ENCODE measurements at regions not wholly inside any gene's neighbourhood (a gene's known extent, or its start where the extent isn't known, plus 50 kb on each side); places are given as distances from the start of the nearest gene placed in this dataset.
"Not testable (repeated sequence)": the region's sequence is repeated elsewhere in the genome, so short reads cannot be mapped to it uniquely, and the experiment has no call there.

- Histone ChIP-seq H3K4me1 (no peaks in the 10 kb centered on the region), H3K4me3 (peak overlapping the region; percentile 44 to 56), H3K27ac (peak overlapping the region in 1 of 2 donors; percentile 4), H3K36me3 (ENCODE audit: low read depth, missing control alignments) (no peaks in the 10 kb centered on the region), H3K9me3 (no peaks in the 10 kb centered on the region), H3K27me3 (peaks cover 5% of the 10 kb centered on the region)
- TF ChIP-seq CTCF (IDR thresholded peaks at IDR 0.05): no peak
- no peak for TF ChIP-seq POLR2A (IDR thresholded peaks at IDR 0.05)
- intact Hi-C loops (cut with DNase I; ENCODE audit: low total_unique reads): no loop called here
- WGBS, 2 donors: 2 to 10% methylated on average over 32 to 52 of the region's 91 CpGs
- DNase-seq: peak; percentile 16
Observed at GRCh38 chr20:26208296-26209091, 511.8 kb upstream of the ZNF337 start.

GRCh38 chr20:26207967-26208295, 511.3 kb upstream of the ZNF337 start:
- H3K9me3 ChIP-seq; H3K36me3 ChIP-seq (ENCODE audit: low read depth, missing control alignments); H3K27me3 ChIP-seq; intact Hi-C loops (cut with DNase I; ENCODE audit: low total_unique reads); H3K4me1 ChIP-seq: not testable (repeated sequence)
- DNase-seq: peak; percentile 15
- peak overlapping the region in 1 of 2 donors; percentile 4 for H3K27ac ChIP-seq
- 2 to 3% methylated on average over 21 to 23 of the region's 35 CpGs for WGBS, 2 donors
- H3K4me3 ChIP-seq: peak overlapping the region; percentile 44 to 56

GRCh38 chr20:26207237-26207966, 510.7 kb upstream of the ZNF337 start:
- intact Hi-C loops (cut with DNase I; ENCODE audit: low total_unique reads): no loop called here
- 41 to 43% methylated on average over 3 of the region's 3 CpGs for WGBS, 2 donors
- Histone ChIP-seq H3K4me3 (peak overlapping the region; percentile 44 to 56), H3K4me1 (no peaks in the 10 kb centered on the region), H3K36me3 (ENCODE audit: low read depth, missing control alignments) (no peaks in the 10 kb centered on the region), H3K27ac (peak overlapping the region in 1 of 2 donors; percentile 4), H3K27me3 (peaks cover 5% of the 10 kb centered on the region), H3K9me3 (no peaks in the 10 kb centered on the region)
- TF ChIP-seq CTCF (IDR thresholded peaks at IDR 0.05): no peak
- TF ChIP-seq POLR2A (IDR thresholded peaks at IDR 0.05): no peak
- DNase-seq: no peak

- Histone ChIP-seq H3K4me3 (no peak overlapping the region), H3K27ac (no peak overlapping the region), H3K36me3 (ENCODE audit: low read depth, missing control alignments) (no peaks in the 10 kb centered on the region), H3K4me1 (no peaks in the 10 kb centered on the region), H3K9me3 (no peaks in the 10 kb centered on the region), H3K27me3 (peaks cover 5% of the 10 kb centered on the region)
- DNase-seq: no peak
- WGBS, 2 donors: 36 to 72% methylated on average over 1 of the region's 1 CpG
- intact Hi-C loops (cut with DNase I; ENCODE audit: low total_unique reads): no loop called here
- TF ChIP-seq CTCF (IDR thresholded peaks at IDR 0.05) (no peak), POLR2A (IDR thresholded peaks at IDR 0.05) (no peak)
Observed at GRCh38 chr20:26205350-26205749, 508.7 kb upstream of the ZNF337 start.

GRCh38 chr20:26201026-26201425, 504.4 kb upstream of the ZNF337 start:
- H3K36me3 ChIP-seq (ENCODE audit: low read depth, missing control alignments); H3K27ac ChIP-seq; H3K4me1 ChIP-seq; intact Hi-C loops (cut with DNase I; ENCODE audit: low total_unique reads); DNase-seq; H3K4me3 ChIP-seq; H3K9me3 ChIP-seq; H3K27me3 ChIP-seq: not testable (repeated sequence)

GRCh38 chr20:26187329-26187728, 490.7 kb upstream of the ZNF337 start:
- H3K9me3 ChIP-seq; H3K4me1 ChIP-seq; H3K4me3 ChIP-seq; H3K36me3 ChIP-seq (ENCODE audit: low read depth, missing control alignments); H3K27me3 ChIP-seq; intact Hi-C loops (cut with DNase I; ENCODE audit: low total_unique reads); DNase-seq; H3K27ac ChIP-seq: not testable (repeated sequence)
- 84 to 85% methylated on average over 3 of the region's 3 CpGs for WGBS, 2 donors

- WGBS, 2 donors: 89 to 98% methylated on average over 2 of the region's 2 CpGs
- H3K4me1 ChIP-seq; H3K27me3 ChIP-seq; intact Hi-C loops (cut with DNase I; ENCODE audit: low total_unique reads); DNase-seq; H3K4me3 ChIP-seq; H3K27ac ChIP-seq; H3K36me3 ChIP-seq (ENCODE audit: low read depth, missing control alignments); H3K9me3 ChIP-seq: not testable (repeated sequence)
Observed at GRCh38 chr20:26183720-26184119, 487.1 kb upstream of the ZNF337 start.

GRCh38 chr20:26181364-26181763, 484.7 kb upstream of the ZNF337 start:
- H3K4me1 ChIP-seq; DNase-seq; H3K27me3 ChIP-seq; H3K4me3 ChIP-seq; H3K36me3 ChIP-seq (ENCODE audit: low read depth, missing control alignments); H3K9me3 ChIP-seq; H3K27ac ChIP-seq; intact Hi-C loops (cut with DNase I; ENCODE audit: low total_unique reads): not testable (repeated sequence)
- 58 to 66% methylated on average over 2 of the region's 2 CpGs for WGBS, 2 donors

- DNase-seq: not testable (repeated sequence)
Observed at GRCh38 chr20:26171875-26172274, 475.2 kb upstream of the ZNF337 start.

More at GRCh38 chr20:26171875-26172274, 475.2 kb upstream of the ZNF337 start:
- intact Hi-C loops (cut with DNase I; ENCODE audit: low total_unique reads); H3K27ac ChIP-seq; H3K9me3 ChIP-seq; H3K4me3 ChIP-seq; H3K27me3 ChIP-seq; H3K4me1 ChIP-seq; H3K36me3 ChIP-seq (ENCODE audit: low read depth, missing control alignments): not testable (repeated sequence)

All from testis (tissue), 2 donors.